GM19467 (cell line): ENCODE measurements at regions not wholly inside any gene's neighbourhood (a gene's known extent, or its start where the extent isn't known, plus 50 kb on each side); places are given as distances from the start of the nearest gene placed in this dataset.

ENCODE experiments used
- ATAC-seq: cut with Tn5 transposase; IDR thresholded peaks from one replicate; pipeline ENCODE4 v1.9.1; 2021; ENCODE audit warnings: mild to moderate bottlenecking, moderate library complexity; ENCODE audit not compliant: unreplicated experiment

- ATAC-seq, result no peak
These were observed 67.8 kb downstream of the CASP12 start for GRCh38 chr11:104830508-104830907.

DNA sequence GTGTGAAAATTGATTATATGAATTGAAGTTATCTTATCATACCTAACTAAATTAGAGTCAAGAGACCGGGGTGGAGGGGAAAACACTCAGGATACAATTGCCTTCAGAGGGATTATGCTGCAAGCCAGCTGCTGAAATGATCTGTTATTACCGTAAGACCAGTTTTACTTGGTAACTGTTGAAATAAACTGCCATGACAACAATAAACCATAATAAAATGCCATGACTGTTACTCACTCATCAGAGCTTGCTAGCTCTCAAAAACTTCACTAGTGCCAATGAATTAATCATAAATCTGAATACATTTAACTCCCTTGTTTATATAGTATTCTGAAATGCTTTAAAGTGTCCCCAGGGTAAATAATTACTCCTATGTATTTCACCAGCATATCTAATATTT lies 68.2 kb downstream of the CASP12 start:
- no peak for ATAC-seq

- no peak for ATAC-seq
These were observed 71.5 kb downstream of the CASP12 start for GRCh38 chr11:104826772-104827171.

DNA sequence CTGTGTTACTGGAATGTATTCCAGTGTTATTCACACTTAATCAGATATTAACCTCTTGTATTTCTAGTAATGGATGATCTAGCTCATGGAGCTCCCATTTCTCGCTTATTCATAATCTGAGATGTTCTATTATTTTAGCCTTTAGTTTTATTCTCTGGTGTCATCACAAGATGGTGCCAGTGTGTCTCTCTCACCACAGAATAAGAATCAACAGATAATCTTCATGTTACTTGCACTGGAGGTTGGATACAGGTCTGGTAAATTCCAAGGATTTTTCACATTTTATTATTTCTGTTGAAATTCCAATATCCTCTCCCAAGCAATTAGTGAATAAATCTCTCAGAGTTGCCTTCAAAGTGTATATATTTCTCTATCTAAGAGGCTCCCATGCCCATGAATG lies 74.6 kb downstream of the CASP12 start:
- no peak for ATAC-seq

GRCh38 chr11:104820431-104820830 lies 77.8 kb downstream of the CASP12 start:
- no peak for ATAC-seq

- ATAC-seq, result no peak
These were observed 78.7 kb downstream of the CASP12 start for GRCh38 chr11:104819603-104820002.

DNA sequence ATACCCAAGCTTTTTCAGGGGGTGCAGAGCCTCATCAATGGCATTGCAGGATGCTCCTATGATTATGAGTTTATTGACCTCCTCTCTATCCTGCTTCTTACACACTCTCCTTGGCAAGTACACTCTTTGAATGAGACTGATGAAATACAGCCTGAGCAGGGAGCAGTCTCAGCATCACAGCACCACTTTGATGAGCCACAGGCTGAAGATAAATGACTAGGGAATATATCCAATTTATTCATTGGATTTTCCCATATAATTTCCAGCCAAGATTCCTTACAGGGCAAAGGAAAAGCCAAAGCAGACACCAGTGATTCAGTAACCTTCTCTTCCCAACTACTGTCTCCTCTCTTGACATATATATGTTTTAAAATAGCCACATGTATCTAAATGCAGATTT lies 79.2 kb downstream of the CASP12 start:
- ATAC-seq, result no peak

- ATAC-seq, result no peak
These were observed 80.3 kb downstream of the CASP12 start for GRCh38 chr11:104817973-104818372.

DNA sequence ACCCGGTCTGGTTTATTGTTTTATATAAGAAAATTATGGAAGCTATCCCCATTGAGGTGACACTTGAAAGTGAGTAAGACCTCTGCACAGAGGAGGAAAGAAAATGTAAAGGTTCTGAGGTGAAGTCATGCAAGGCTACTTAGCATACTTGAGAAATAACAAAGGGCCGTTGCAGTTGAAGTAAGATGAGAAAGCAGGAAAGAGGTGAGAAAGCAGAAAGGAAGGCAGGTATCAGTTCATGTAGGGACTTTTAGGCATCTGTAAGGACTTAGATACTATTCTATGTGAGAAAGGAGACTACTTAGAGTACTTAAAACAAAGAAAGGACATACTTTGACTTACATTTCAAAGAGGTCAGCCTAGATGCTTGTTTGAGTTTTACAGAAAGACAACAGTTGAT lies 84.7 kb downstream of the CASP12 start:
- ATAC-seq, result no peak

DNA sequence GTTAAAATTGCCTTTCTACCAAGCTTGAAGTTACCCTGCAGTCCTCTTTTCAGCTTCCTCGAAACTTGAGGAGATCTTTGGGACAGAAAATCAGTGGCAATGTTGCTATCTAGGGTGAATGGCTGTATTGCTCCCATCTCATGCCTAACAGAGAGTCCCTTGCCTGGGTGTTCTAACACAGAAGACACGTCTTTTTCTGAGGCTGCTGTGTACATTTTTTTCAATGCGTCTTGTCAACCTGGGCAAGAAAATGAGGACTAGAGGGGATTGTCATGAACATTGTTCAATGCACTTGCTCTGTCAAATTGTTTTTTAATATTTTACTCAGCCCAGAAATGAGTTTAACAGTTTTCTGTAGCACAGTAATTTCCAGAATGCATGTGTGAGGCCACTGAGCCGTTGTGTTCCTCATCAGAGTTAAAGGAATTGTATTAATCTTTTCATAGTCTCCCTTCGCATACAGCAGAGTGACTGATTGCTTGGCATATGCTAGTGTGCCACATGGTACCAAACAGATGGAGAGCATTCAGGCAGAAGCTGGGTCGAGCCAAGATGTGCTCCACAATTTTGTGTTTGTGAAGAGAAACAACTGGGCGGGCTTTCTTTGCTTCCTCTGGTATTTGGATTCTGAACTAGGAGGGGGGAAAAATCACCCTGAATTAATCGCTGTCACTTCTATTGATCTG lies 86.0 kb downstream of the CASP12 start:
- no peak for ATAC-seq

DNA sequence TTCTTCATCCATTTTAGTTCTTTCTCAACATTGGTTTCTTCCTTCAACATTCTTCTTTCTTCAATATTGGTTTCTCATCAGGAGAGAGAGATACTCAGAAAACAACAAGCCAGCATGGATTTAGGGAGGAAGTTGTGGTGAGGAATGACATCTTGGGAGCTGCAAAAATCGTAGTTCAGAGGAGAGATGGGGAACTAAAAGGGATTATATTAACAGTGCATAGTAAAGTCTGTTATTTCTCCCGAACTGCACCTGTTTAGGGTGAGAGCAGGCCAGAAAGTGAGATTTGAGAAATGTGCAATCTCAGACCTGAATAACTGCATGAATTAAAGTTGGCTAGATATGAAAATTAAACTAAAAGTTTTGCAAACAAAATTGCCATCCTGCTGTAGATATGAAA lies 94.5 kb downstream of the CASP12 start:
- ATAC-seq, result no peak

- peak; percentile 86 for ATAC-seq
These were observed 99.0 kb downstream of the CASP12 start for GRCh38 chr11:104799251-104799650.

DNA sequence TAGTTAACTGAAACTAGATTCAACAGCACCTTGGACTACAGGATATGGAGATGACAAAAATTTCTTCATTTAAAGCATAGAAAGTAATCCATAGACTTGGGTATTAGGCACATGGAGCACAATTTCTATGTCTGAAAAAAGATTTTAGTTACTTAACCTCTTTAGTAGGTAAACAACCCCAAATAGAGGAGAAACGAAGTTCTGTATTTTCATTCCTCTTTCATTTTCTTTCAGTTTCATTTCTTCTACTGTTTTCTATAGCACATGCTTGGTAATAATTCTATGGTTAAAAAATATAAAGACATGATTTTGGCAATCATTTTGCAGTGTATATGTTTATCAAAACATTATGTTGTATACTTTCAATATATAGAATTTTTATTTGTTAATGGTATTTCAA lies 99.5 kb downstream of the CASP12 start:
- ATAC-seq, result peak; percentile 66

GRCh38 chr11:104796301-104796700 lies 102.0 kb downstream of the CASP12 start:
- no peak for ATAC-seq

DNA sequence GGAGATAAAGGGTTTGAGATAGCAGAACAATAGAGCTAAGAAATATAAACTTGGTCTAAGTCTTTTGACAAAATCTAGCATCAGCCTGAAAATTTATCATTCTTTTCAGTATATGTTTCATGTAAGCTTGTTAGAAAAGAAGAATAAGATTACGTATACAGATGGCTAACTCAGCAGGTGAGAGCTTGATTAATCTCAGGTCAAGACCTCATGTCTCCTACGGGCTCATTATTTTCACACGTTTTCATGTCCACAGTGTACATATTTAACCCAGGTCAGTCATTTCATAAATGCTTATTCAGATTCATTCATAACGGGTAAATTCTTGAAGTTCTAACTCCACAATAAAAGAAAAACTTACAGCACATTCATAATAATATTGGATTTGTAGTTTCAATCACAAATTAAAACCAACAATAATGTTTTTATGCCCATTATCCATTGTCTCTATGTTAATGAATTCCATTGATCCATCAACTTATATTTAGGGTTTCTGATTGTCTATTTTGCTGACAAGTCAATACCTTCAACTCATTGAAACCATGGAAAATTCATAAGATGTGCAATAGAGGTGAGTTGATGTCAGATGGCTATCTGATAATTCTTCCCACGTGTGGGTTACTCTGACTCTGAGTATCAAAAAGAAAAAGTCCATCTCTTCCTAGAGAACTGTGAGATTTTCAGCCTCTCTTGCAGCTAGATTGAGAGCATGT lies 102.6 kb downstream of the CASP12 start:
- ATAC-seq, result no peak

DNA sequence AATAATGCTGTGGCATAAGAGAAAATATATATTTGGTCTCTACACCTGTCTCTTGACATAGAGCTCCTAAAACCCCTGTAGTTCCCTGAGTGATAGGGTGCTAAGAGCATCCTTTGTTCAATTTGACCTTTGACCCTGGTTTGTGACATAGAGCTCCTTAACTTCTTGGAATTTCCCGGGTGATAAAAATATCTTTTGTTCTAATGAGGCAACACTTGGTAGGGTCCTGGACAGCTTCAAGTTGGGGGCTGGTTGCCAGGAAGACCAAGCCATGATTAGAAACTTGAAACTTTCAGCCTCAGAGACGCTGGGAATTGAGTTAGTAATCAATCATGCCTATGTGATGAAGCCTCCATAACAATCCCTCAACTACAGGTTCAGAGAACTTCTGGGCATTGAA lies 105.4 kb downstream of the CASP12 start:
- ATAC-seq, result no peak

GRCh38 chr11:104791896-104792295 lies 106.4 kb downstream of the CASP12 start:
- no peak for ATAC-seq

GRCh38 chr11:104784684-104785460 lies 113.4 kb downstream of the CASP12 start:
- ATAC-seq, result no peak

DNA sequence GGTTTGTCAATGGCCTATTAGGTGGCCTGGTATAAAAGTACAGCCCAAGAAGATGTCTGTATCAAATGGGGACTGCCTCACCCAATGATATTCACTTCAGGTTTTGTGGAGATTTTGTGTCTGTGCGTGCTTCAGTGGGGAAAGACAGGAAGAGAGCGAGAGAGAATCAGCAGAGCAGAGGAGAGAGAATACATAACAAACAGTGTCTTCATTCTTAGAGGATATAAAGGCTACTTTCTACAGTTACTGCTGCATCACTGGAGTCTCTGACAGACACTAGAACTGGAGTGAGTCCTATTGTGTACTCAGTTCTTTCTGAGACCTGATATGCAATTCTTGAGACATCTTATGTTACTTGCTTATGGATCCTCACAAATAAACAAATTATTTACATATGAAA lies 115.0 kb downstream of the CASP12 start:
- no peak for ATAC-seq

DNA sequence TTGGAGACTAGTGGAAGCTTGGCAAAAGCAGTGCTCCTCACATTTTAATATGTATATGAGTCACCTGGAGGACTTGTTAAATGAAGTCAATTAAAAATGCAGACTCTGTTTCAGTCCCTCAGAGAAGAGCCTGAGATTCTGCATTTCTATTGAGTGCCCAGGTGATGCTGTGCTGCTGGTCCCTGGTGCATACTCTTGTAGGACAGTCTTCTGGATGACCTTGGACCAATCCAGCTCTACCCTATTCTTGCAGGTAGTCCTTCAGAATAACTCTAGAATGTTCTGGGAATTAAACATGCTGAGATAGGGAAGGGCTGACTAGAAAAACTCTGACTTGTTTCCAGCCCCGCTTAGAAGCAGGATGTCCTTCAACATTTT lies 115.9 kb downstream of the CASP12 start:
- no peak for ATAC-seq

- no peak for ATAC-seq
These were observed 116.4 kb downstream of the CASP12 start for GRCh38 chr11:104781719-104782376.
